ENCODE measurements at regions not wholly inside any gene's neighbourhood (a gene's known extent, or its start where the extent isn't known, plus 50 kb on each side); places are given as distances from the start of the nearest gene placed in this dataset.

DNA sequence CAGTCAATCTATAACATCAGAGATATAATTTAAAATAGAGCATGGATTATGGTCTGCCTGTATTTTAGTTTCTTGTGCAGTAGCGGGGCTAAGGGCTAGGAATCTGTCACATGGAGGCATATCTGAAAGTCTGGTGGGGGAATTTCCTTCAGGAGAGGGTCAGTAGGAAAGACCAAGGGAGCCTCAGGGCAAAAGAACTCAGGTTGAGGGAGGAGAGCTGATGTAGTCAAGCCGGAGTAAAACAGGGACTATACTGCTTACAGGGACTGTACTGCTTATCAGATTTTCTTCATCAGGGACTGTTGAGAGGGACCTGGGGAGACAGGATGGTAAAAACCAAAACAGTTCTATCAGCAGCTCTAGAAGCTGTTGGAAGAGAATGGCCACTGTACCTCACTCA lies 82.0 kb upstream of the CPM start:
- TF ChIP-seq POLR2A (IDR thresholded peaks at IDR 0.05; ENCODE audit: low read depth, low read length), result no peak
- no peak for TF ChIP-seq POLR2AphosphoS5 (IDR thresholded peaks at IDR 0.05; ENCODE audit: low read depth, low read length)
- TF ChIP-seq TAF1 (IDR thresholded peaks at IDR 0.05; ENCODE audit: borderline replicate concordance, low read depth, low read length), result no peak
- FAIRE-seq (no peak), DNase-seq (ENCODE audit: insufficient read length) (no peak)

DNA sequence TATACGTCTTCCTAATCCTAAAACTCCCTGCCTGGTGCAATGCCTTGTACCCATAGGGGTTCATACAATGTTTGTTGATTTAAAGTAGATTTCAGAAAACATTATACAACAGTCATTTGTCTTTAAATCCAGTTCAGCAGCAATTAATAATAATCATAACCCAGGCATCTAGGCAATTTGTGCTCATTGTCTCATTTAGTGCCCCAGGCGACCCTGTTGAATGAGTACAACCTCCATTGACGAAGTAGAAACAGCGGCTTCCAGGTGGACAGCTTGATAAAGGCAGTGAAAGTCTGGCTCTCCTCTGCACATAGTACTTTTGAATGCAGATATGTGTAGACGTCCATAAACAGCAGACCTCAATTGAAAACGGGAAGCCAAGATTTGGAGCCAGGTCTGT lies 82.9 kb upstream of the CPM start:
- DNase-seq (ENCODE audit: insufficient read length), result no peak
- TF ChIP-seq POLR2AphosphoS5 (IDR thresholded peaks at IDR 0.05; ENCODE audit: low read depth, low read length) (no peak), POLR2A (IDR thresholded peaks at IDR 0.05; ENCODE audit: low read depth, low read length) (no peak), TAF1 (IDR thresholded peaks at IDR 0.05; ENCODE audit: borderline replicate concordance, low read depth, low read length) (no peak)
- FAIRE-seq, result no peak

DNA sequence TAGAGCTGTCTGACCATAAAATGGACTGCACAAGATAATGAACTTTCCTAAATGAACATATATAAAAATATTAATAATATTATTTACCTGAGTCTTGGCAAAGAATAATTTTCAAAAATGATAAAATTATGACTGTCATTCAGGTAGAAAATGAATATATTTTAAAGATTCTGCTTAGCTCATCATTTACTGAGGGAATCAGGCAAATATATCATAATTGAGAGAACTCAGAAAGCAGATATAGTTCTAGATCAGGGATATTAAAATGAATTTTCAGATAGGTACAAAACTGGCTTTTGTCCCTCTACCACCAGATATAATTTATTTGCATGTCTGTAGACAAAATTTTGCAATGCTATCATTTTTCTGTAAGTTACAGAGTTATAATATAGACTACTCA lies 86.1 kb upstream of the CPM start:
- no peak for TF ChIP-seq POLR2A (IDR thresholded peaks at IDR 0.05; ENCODE audit: low read depth, low read length)
- no peak for TF ChIP-seq TAF1 (IDR thresholded peaks at IDR 0.05; ENCODE audit: borderline replicate concordance, low read depth, low read length)
- no peak for TF ChIP-seq POLR2AphosphoS5 (IDR thresholded peaks at IDR 0.05; ENCODE audit: low read depth, low read length)
- DNase-seq (ENCODE audit: insufficient read length), result no peak
- FAIRE-seq, result no peak

DNA sequence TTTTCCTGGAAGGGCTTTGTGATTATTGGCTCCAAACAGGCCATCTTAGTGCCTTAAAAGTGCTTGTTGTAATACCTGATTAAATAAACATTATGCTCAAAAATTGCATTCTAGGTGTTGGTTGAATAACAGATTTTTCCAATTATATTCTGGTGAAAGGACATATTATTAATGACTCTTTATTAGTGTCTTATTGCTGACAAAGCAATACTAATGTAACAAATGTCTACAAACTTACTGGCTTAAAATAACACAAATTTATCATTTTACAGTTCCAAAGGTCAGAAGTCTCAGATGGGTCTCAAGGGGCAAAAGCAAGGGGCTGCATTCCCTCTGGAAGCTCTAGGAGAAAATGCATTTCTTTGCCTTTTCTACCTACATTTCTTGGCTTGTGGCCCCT lies 86.9 kb upstream of the CPM start:
- DNase-seq (ENCODE audit: insufficient read length) (no peak), FAIRE-seq (no peak)
- no peak for TF ChIP-seq TAF1 (IDR thresholded peaks at IDR 0.05; ENCODE audit: borderline replicate concordance, low read depth, low read length)

DNA sequence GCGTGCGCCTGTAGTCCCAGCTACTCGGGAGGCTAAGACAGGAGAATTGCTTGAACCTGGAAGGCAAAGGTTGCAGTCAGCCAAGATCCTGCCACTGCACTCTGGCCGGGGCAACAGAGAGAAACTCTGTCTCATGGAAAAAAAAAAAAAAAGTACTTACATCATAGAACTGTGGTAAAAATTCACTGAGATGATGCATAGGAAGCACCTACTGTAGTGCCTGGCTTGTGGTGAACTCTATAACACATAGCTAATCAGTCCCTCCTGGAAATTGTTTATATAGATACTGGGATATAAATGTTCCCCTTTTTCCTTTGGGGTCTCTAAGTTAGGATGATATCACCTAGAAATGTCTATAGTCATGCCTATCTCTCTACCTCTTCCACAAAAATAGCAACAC lies 89.7 kb upstream of the CPM start:
- TF ChIP-seq TAF1 (IDR thresholded peaks at IDR 0.05; ENCODE audit: borderline replicate concordance, low read depth, low read length), result no peak
- TF ChIP-seq POLR2AphosphoS5 (IDR thresholded peaks at IDR 0.05; ENCODE audit: low read depth, low read length), result no peak
- no peak for TF ChIP-seq POLR2A (IDR thresholded peaks at IDR 0.05; ENCODE audit: low read depth, low read length)
- DNase-seq (ENCODE audit: insufficient read length), result no peak

DNA sequence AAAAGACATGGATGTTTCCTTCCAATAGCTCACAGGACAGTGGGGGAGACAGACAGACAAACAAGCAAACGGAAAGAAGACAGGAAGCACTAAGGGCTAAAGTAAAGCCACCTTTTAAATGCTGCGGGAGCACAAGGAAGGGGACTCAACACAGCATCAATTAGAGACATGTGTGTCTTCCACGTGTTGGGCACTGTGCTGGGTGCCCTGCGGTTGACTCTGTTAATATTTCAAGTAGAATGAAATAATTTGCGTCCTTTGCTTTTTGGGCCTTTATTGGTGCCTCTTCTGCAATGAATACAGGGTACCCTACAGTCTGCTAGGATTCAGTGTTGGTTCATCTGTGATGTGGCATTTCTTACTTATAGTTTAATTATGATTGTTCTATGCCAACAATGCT lies 90.9 kb upstream of the CPM start:
- DNase-seq (ENCODE audit: insufficient read length) (no peak), FAIRE-seq (no peak)
- TF ChIP-seq POLR2A (IDR thresholded peaks at IDR 0.05; ENCODE audit: low read depth, low read length), result no peak
- TF ChIP-seq TAF1 (IDR thresholded peaks at IDR 0.05; ENCODE audit: borderline replicate concordance, low read depth, low read length), result no peak
- no peak for TF ChIP-seq POLR2AphosphoS5 (IDR thresholded peaks at IDR 0.05; ENCODE audit: low read depth, low read length)

More for the DNA sequence above, 89.7 kb upstream of the CPM start:
- no peak for FAIRE-seq

DNA sequence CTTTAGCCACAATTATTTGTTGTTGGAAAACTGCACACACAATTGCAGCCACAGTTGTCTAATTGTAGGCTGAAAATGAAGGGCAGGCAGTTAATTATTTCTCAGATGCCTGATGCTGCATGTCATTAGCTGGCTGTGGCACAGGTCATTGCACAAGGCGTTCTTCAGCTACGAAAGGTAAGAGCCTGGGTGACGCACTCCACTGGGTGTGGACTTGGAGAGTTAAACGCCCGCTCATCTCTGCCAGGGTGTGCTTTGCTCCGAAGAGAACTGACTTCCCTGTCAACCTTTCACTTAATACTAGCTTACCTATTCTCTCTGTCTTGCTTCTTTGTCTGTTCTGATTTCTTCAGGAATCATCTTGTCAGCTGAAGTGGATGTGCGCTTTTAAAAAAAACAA lies 91.4 kb upstream of the CPM start:
- no peak for TF ChIP-seq POLR2AphosphoS5 (IDR thresholded peaks at IDR 0.05; ENCODE audit: low read depth, low read length)
- no peak for TF ChIP-seq TAF1 (IDR thresholded peaks at IDR 0.05; ENCODE audit: borderline replicate concordance, low read depth, low read length)
- TF ChIP-seq POLR2A (IDR thresholded peaks at IDR 0.05; ENCODE audit: low read depth, low read length), result no peak
- DNase-seq (ENCODE audit: insufficient read length), result no peak
- no peak for FAIRE-seq

DNA sequence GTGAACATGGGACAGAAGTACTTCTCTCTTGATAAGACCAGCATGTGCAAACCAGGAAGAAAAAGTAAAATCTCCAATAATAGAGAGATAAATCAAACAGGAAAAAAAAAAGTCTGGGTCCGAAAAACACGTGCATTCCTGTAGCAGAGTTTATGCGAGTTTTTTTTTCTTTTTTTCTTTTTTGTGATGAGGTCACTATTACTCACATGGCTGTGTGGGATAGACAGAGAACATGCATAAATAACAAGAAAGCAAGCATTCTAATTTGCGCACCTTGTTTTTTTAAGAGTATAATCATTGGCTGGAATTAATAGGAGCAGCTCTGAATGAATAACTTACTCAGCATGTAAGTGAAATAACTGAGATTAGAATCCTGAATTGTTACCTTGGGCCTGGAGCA lies 91.9 kb upstream of the CPM start:
- TF ChIP-seq TAF1 (IDR thresholded peaks at IDR 0.05; ENCODE audit: borderline replicate concordance, low read depth, low read length) (no peak), POLR2AphosphoS5 (IDR thresholded peaks at IDR 0.05; ENCODE audit: low read depth, low read length) (no peak), POLR2A (IDR thresholded peaks at IDR 0.05; ENCODE audit: low read depth, low read length) (no peak)
- DNase-seq (ENCODE audit: insufficient read length) (no peak), FAIRE-seq (no peak)

DNA sequence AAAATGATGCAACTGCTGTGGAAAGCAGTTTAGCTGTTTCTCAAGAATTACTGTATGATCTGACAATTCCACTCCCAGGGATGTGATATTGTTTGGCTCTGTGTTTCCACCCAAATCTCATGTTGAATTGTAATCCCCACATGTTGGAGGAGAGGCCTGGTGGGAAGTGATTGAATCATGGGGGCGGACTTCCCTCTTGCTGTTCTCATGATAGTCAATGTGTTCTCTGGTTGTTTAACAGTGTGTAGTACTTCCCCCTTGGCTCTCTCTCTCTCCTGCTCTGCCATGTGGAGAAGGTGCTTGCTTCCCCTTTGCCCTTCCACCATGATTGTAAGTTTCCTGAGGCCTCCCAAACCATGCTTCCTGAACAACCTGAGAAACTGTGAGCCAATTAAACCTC lies 93.4 kb upstream of the CPM start:
- no peak for DNase-seq (ENCODE audit: insufficient read length)
- TF ChIP-seq POLR2A (IDR thresholded peaks at IDR 0.05; ENCODE audit: low read depth, low read length), result no peak
- TF ChIP-seq TAF1 (IDR thresholded peaks at IDR 0.05; ENCODE audit: borderline replicate concordance, low read depth, low read length), result no peak
- no peak for TF ChIP-seq POLR2AphosphoS5 (IDR thresholded peaks at IDR 0.05; ENCODE audit: low read depth, low read length)
- FAIRE-seq, result no peak

DNA sequence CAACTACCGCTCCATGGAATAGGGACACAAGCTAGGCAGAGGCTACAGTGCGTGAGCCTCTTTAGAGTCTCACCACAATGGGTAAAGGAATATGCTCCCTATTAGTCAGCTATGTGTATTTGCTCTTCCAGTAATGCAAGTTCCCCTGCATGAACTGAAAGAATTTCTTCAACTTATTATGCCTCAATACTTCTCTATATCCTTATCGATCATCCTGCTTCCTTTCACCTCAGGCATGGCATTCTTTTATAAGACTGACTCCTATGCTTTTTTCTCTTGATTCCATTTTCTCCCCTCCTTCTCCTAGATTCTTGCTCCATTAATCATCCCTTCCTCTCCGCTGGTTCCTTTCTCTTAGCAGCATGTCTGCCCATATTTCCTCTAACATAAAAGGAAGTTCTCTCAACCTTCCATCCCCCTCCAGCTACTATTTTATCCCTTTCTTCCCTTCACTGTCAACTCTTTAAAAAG lies 94.5 kb upstream of the CPM start:
- TF ChIP-seq TAF1 (IDR thresholded peaks at IDR 0.05; ENCODE audit: borderline replicate concordance, low read depth, low read length) (no peak), POLR2AphosphoS5 (IDR thresholded peaks at IDR 0.05; ENCODE audit: low read depth, low read length) (no peak), POLR2A (IDR thresholded peaks at IDR 0.05; ENCODE audit: low read depth, low read length) (no peak)
- FAIRE-seq, result no peak
- DNase-seq (ENCODE audit: insufficient read length), result no peak

DNA sequence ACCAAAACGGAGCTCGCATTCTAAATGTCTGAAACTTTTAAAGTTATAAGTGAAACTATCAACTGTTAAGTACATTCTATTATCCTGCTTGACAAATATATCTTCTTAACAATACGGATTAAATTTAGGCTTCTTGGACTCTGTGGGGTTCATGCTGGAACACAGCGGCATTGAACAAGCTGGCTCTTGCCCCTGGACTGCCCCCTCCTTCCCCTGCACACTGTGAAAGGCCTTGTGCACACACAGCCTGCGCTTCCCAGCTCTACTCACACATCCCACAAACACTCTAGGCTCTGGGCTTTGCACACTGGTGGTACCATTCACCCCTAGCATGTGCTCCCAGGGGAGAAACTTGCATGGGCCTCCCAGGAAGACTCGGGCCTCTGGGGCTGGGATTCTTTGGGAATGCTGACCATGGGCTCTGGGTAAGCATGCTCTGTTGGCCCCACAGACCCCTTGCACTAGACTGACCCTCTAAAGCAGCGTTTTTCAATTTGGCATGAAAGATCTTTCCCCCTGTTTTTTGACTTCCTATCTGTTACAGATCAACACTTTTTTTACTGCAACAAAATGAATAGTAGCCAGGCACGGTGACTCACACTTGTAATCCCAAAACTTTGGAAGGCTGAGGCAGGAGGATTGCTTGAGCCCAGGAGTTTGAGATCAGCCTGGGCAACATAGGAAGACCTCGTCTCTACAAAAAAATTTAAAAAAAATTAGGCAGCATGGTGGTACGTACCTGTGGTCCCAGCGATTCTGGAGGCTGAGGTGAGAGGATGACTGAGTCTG lies 96.2 kb upstream of the CPM start:
- FAIRE-seq (no peak), DNase-seq (ENCODE audit: insufficient read length) (no peak)
- TF ChIP-seq POLR2A (IDR thresholded peaks at IDR 0.05; ENCODE audit: low read depth, low read length), result no peak
- TF ChIP-seq POLR2AphosphoS5 (IDR thresholded peaks at IDR 0.05; ENCODE audit: low read depth, low read length), result no peak
- no peak for TF ChIP-seq TAF1 (IDR thresholded peaks at IDR 0.05; ENCODE audit: borderline replicate concordance, low read depth, low read length)

DNA sequence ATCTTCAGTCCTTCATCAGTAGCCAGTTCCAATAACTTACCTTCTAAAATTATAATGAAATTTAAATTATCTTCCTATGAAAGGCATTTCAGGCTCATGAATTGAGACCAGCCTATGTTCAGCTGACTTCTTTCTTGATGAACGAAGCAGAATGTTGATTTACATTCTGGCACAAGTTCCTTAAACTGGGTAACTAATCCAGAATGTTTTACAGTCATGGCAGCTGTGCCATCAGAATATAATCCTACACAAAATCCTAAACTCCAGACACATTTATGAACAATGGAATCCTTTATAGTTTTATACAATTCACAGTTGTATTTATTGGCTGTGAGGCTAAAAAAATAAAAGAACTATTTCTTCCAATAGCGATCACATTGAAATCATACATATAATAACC lies 97.3 kb upstream of the CPM start:
- FAIRE-seq (no peak), DNase-seq (ENCODE audit: insufficient read length) (no peak)
- no peak for TF ChIP-seq POLR2AphosphoS5 (IDR thresholded peaks at IDR 0.05; ENCODE audit: low read depth, low read length)
- TF ChIP-seq POLR2A (IDR thresholded peaks at IDR 0.05; ENCODE audit: low read depth, low read length), result no peak
- no peak for TF ChIP-seq TAF1 (IDR thresholded peaks at IDR 0.05; ENCODE audit: borderline replicate concordance, low read depth, low read length)
